HEK293T (cell line): ENCODE measurements at regions not wholly inside any gene's neighbourhood (a gene's known extent, or its start where the extent isn't known, plus 50 kb on each side); places are given as distances from the start of the nearest gene placed in this dataset.

Experiments used
- ARNT ChIP-seq: fragments of 450-650 bp; IDR thresholded peaks from 2 replicates; pipeline ENCODE4 v1.6.1; 2017; ENCODE audit warnings: mild to moderate bottlenecking
- BHLHE40 ChIP-seq: fragments of 450-650 bp; IDR thresholded peaks from 2 replicates; pipeline ENCODE4 v1.6.1; 2016; ENCODE audit warnings: mild to moderate bottlenecking, moderate library complexity, borderline replicate concordance
- CTBP1 ChIP-seq: fragments of 450-650 bp; IDR thresholded peaks from 2 replicates; pipeline ENCODE4 v1.6.1; 2016; ENCODE audit warnings: borderline replicate concordance
- ELF4 ChIP-seq: fragments of 450-650 bp; IDR thresholded peaks from 2 replicates; pipeline ENCODE4 v1.6.1; 2017; ENCODE audit warnings: antibody characterized with exemption
- FOXA1 ChIP-seq: fragments of 450-650 bp; IDR thresholded peaks from 2 replicates; pipeline ENCODE4 v1.6.1; 2016; ENCODE audit warnings: mild to moderate bottlenecking
- FOXK2 ChIP-seq: fragments of 450-650 bp; IDR thresholded peaks from 2 replicates; pipeline ENCODE4 v1.6.1; 2016; ENCODE audit warnings: mild to moderate bottlenecking
- FOXM1 ChIP-seq: fragments of 450-650 bp; IDR thresholded peaks from 2 replicates; pipeline ENCODE4 v1.6.1; 2017; ENCODE audit warnings: mild to moderate bottlenecking, borderline replicate concordance
- HDGF ChIP-seq: fragments of 450-650 bp; IDR thresholded peaks from 2 replicates; pipeline ENCODE4 v1.6.1; 2017; ENCODE audit warnings: antibody characterized with exemption, borderline replicate concordance
- L3MBTL2 ChIP-seq: fragments of 450-650 bp; conservative IDR thresholded peaks from 2 replicates; pipeline ENCODE4 v1.6.1; 2016; ENCODE audit warnings: mild to moderate bottlenecking
- SP1 ChIP-seq: fragments of 450-650 bp; IDR thresholded peaks from 2 replicates; pipeline ENCODE4 v1.6.1; 2017
- SUZ12 ChIP-seq: fragments of 450-650 bp; IDR thresholded peaks from 2 replicates; pipeline ENCODE4 v1.6.1; 2016; ENCODE audit warnings: mild to moderate bottlenecking

GRCh38 chr13:21965095-21965494 lies 294.2 kb downstream of the FGF9 start:
- TF ChIP-seq SP1 = no peak
- no peak for TF ChIP-seq FOXK2
- no peak for TF ChIP-seq SUZ12
- TF ChIP-seq CTBP1 = no peak
- TF ChIP-seq HDGF = no peak
- TF ChIP-seq FOXM1 = no peak
- TF ChIP-seq ELF4 = no peak
- no peak for TF ChIP-seq ARNT
- no peak for TF ChIP-seq L3MBTL2
- no peak for TF ChIP-seq FOXA1
- no peak for TF ChIP-seq BHLHE40
